ENCODE measurements at regions not wholly inside any gene's neighbourhood (a gene's known extent, or its start where the extent isn't known, plus 50 kb on each side); places are given as distances from the start of the nearest gene placed in this dataset.

DNA sequence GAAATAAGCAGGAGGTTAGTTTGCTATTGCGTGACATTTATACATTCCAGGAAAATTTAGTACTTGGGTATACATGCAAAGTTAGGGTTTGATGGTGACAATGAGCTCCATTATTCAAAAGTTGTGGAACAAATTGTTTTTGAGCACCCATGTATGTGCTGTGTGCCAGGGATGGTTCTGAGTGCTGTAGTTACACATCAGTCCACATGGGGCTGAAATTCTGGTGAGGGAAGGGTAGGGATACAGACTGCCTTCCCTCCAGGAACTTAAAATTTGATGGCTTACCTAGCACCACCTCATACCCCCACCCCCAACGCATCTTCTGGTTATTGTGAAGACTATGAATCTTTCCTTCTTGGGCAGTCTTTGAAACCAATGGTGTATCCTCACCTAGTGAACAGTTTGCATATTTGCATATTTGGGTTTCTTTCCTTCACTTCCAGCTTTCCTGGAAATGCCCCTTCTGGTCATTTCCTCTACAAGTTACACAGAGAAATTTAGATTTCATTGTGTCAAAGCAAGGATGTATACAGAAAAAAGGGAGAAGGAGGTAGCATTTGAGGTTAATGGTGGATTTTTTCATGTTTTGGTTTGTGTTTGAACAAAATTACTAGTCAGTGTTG is 222.0 kb upstream of the IL12A start:
- no peaks in the 10 kb centered on the region for H3K9me3 ChIP-seq (ENCODE audit: control insufficient read depth in 2 of 2, insufficient read depth in 1 of 2, low read length in 1 of 2)
- H3K27me3 ChIP-seq (ENCODE audit: control insufficient read depth in 2 of 2, insufficient read depth in 1 of 2, low read length in 1 of 2): peaks cover 46 to 54% of the 10 kb centered on the region in 2 donors
- no peak for DNase-seq (ENCODE audit: low read depth in 6 of 9, low spot score in 9 of 9)
- H3K4me1 ChIP-seq (ENCODE audit: control insufficient read depth in 2 of 2, insufficient read depth in 2 of 2, low read length in 2 of 2): peaks cover 7 to 13% of the 10 kb centered on the region in 2 donors
- WGBS: 97% methylated on average over 2 of the region's 2 CpGs
- no peak overlapping the region for H3K27ac ChIP-seq (ENCODE audit: low read depth in 1 of 2, low read length in 1 of 2)
- no peaks in the 10 kb centered on the region for H3K36me3 ChIP-seq (ENCODE audit: control insufficient read depth in 2 of 2, insufficient read depth in 2 of 2, low read length in 1 of 2)
- no peak overlapping the region for H3K4me3 ChIP-seq (ENCODE audit: low read length in 2 of 2)

- no peak for DNase-seq (ENCODE audit: low read depth in 6 of 9, low spot score in 9 of 9)
- Histone ChIP-seq H3K36me3 (ENCODE audit: control insufficient read depth in 2 of 2, insufficient read depth in 2 of 2, low read length in 1 of 2) (no peaks in the 10 kb centered on the region), H3K9me3 (ENCODE audit: control insufficient read depth in 2 of 2, insufficient read depth in 1 of 2, low read length in 1 of 2) (no peaks in the 10 kb centered on the region), H3K27ac (ENCODE audit: low read depth in 1 of 2, low read length in 1 of 2) (no peak overlapping the region), H3K4me1 (ENCODE audit: control insufficient read depth in 2 of 2, insufficient read depth in 2 of 2, low read length in 2 of 2) (no peaks in the 10 kb centered on the region), H3K27me3 (ENCODE audit: control insufficient read depth in 2 of 2, insufficient read depth in 1 of 2, low read length in 1 of 2) (peaks cover 8 to 15% of the 10 kb centered on the region in 2 donors), H3K4me3 (ENCODE audit: low read length in 2 of 2) (no peak overlapping the region)
- 97% methylated on average over 2 of the region's 2 CpGs for WGBS
Observed at GRCh38 chr3:159770998-159771397, 217.6 kb upstream of the IL12A start.

- Histone ChIP-seq H3K27ac (ENCODE audit: low read depth in 1 of 2, low read length in 1 of 2) (no peak overlapping the region), H3K4me3 (ENCODE audit: low read length in 2 of 2) (no peak overlapping the region), H3K27me3 (ENCODE audit: control insufficient read depth in 2 of 2, insufficient read depth in 1 of 2, low read length in 1 of 2) (peaks cover 0 to 6% of the 10 kb centered on the region in 2 donors), H3K9me3 (ENCODE audit: control insufficient read depth in 2 of 2, insufficient read depth in 1 of 2, low read length in 1 of 2) (no peaks in the 10 kb centered on the region), H3K36me3 (ENCODE audit: control insufficient read depth in 2 of 2, insufficient read depth in 2 of 2, low read length in 1 of 2) (no peaks in the 10 kb centered on the region), H3K4me1 (ENCODE audit: control insufficient read depth in 2 of 2, insufficient read depth in 2 of 2, low read length in 2 of 2) (no peaks in the 10 kb centered on the region)
- 98% methylated on average over 11 of the region's 11 CpGs for WGBS
- no peak for DNase-seq (ENCODE audit: low read depth in 6 of 9, low spot score in 9 of 9)
Observed at GRCh38 chr3:159771865-159772611, 216.6 kb upstream of the IL12A start.

- Histone ChIP-seq H3K4me3 (ENCODE audit: low read length in 2 of 2) (no peak overlapping the region), H3K4me1 (ENCODE audit: control insufficient read depth in 2 of 2, insufficient read depth in 2 of 2, low read length in 2 of 2) (no peaks in the 10 kb centered on the region), H3K27ac (ENCODE audit: low read depth in 1 of 2, low read length in 1 of 2) (no peak overlapping the region), H3K27me3 (ENCODE audit: control insufficient read depth in 2 of 2, insufficient read depth in 1 of 2, low read length in 1 of 2) (peaks cover 0 to 4% of the 10 kb centered on the region in 2 donors), H3K9me3 (ENCODE audit: control insufficient read depth in 2 of 2, insufficient read depth in 1 of 2, low read length in 1 of 2) (no peaks in the 10 kb centered on the region), H3K36me3 (ENCODE audit: control insufficient read depth in 2 of 2, insufficient read depth in 2 of 2, low read length in 1 of 2) (no peaks in the 10 kb centered on the region)
- WGBS: 96% methylated on average over 3 of the region's 3 CpGs
- no peak for DNase-seq (ENCODE audit: low read depth in 6 of 9, low spot score in 9 of 9)
Observed at GRCh38 chr3:159773706-159774105, 214.9 kb upstream of the IL12A start.

DNA sequence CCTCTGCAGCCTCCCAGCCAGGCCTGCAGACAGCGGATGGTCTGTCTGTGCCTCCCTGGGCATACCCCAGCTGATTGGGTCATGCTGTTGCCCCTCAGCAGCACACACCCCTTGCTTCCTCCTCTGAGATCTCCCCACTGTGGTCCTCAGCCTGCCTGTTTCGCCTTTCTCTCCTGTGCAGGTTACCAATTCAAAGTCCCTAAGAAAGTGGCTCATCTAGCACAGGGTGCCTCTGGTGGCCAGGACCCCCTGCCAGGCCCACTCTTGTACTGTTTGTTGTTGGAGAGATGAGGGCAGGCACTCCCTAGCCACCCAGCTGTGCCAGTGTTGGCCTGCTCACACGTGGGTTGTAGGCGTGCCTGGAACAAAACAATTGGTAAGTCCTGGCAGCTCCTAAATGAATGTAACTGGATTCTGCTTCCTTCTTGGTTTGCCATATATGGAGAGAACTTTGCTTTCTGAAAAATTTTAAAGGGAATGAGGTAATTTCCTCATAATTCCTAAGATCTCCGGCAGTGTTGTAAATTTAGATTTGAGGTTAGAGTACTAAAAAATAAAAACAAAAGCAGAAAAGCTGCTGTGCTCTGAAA is 213.2 kb upstream of the IL12A start:
- Histone ChIP-seq H3K4me3 (ENCODE audit: low read length in 2 of 2) (no peak overlapping the region), H3K27ac (ENCODE audit: low read depth in 1 of 2, low read length in 1 of 2) (no peak overlapping the region), H3K27me3 (ENCODE audit: control insufficient read depth in 2 of 2, insufficient read depth in 1 of 2, low read length in 1 of 2) (peaks cover 0 to 4% of the 10 kb centered on the region in 2 donors), H3K36me3 (ENCODE audit: control insufficient read depth in 2 of 2, insufficient read depth in 2 of 2, low read length in 1 of 2) (no peaks in the 10 kb centered on the region), H3K4me1 (ENCODE audit: control insufficient read depth in 2 of 2, insufficient read depth in 2 of 2, low read length in 2 of 2) (no peaks in the 10 kb centered on the region), H3K9me3 (ENCODE audit: control insufficient read depth in 2 of 2, insufficient read depth in 1 of 2, low read length in 1 of 2) (no peaks in the 10 kb centered on the region)
- 80% methylated on average over 5 of the region's 5 CpGs for WGBS
- no peak for DNase-seq (ENCODE audit: low read depth in 6 of 9, low spot score in 9 of 9)

DNA sequence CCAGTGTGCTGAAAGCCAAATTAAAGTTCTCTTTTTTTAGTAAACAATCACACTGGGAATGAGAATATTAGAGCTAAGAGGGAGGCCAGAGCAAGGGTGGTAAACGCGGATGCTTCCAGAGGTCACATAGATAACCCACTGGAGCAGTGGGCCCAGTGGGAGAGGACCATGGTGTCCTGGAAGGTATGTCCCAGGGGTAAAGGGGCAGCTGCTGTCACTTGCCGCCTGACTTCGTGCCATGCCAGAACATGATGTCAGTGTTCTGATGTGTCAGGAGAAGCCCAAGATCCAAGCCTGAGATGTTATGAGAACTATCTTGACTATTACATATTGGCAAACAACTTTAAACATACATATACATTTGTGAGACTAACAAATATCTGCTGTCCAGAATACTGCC is 211.9 kb upstream of the IL12A start:
- no peak overlapping the region for H3K27ac ChIP-seq (ENCODE audit: low read depth in 1 of 2, low read length in 1 of 2)
- H3K36me3 ChIP-seq (ENCODE audit: control insufficient read depth in 2 of 2, insufficient read depth in 2 of 2, low read length in 1 of 2): no peaks in the 10 kb centered on the region
- H3K9me3 ChIP-seq (ENCODE audit: control insufficient read depth in 2 of 2, insufficient read depth in 1 of 2, low read length in 1 of 2): no peaks in the 10 kb centered on the region

GRCh38 chr3:159779883-159780282 is 208.8 kb upstream of the IL12A start:
- WGBS: 96% methylated on average over 6 of the region's 6 CpGs
- no peak for DNase-seq (ENCODE audit: low read depth in 6 of 9, low spot score in 9 of 9)
- no peak overlapping the region for H3K27ac ChIP-seq (ENCODE audit: low read depth in 1 of 2, low read length in 1 of 2)

More for the DNA sequence above, 211.9 kb upstream of the IL12A start:
- no peaks in the 10 kb centered on the region for H3K4me1 ChIP-seq (ENCODE audit: control insufficient read depth in 2 of 2, insufficient read depth in 2 of 2, low read length in 2 of 2)
- no peak overlapping the region for H3K4me3 ChIP-seq (ENCODE audit: low read length in 2 of 2)
- DNase-seq (ENCODE audit: low read depth in 6 of 9, low spot score in 9 of 9): no peak
- peaks cover 0 to 4% of the 10 kb centered on the region in 2 donors for H3K27me3 ChIP-seq (ENCODE audit: control insufficient read depth in 2 of 2, insufficient read depth in 1 of 2, low read length in 1 of 2)
- WGBS: 99% methylated on average over 4 of the region's 4 CpGs

GRCh38 chr3:159781867-159782266 is 206.8 kb upstream of the IL12A start:
- Histone ChIP-seq H3K36me3 (ENCODE audit: control insufficient read depth in 2 of 2, insufficient read depth in 2 of 2, low read length in 1 of 2) (no peaks in the 10 kb centered on the region), H3K4me1 (ENCODE audit: control insufficient read depth in 2 of 2, insufficient read depth in 2 of 2, low read length in 2 of 2) (no peaks in the 10 kb centered on the region), H3K27ac (ENCODE audit: low read depth in 1 of 2, low read length in 1 of 2) (no peak overlapping the region), H3K4me3 (ENCODE audit: low read length in 2 of 2) (no peak overlapping the region), H3K27me3 (ENCODE audit: control insufficient read depth in 2 of 2, insufficient read depth in 1 of 2, low read length in 1 of 2) (no peaks in the 10 kb centered on the region), H3K9me3 (ENCODE audit: control insufficient read depth in 2 of 2, insufficient read depth in 1 of 2, low read length in 1 of 2) (no peaks in the 10 kb centered on the region)
- no peak for DNase-seq (ENCODE audit: low read depth in 6 of 9, low spot score in 9 of 9)
- WGBS: 98% methylated on average over 2 of the region's 2 CpGs

More at GRCh38 chr3:159779883-159780282, 208.8 kb upstream of the IL12A start:
- H3K27me3 ChIP-seq (ENCODE audit: control insufficient read depth in 2 of 2, insufficient read depth in 1 of 2, low read length in 1 of 2): peaks cover 0 to 4% of the 10 kb centered on the region in 2 donors
- no peak overlapping the region for H3K4me3 ChIP-seq (ENCODE audit: low read length in 2 of 2)
- no peaks in the 10 kb centered on the region for H3K36me3 ChIP-seq (ENCODE audit: control insufficient read depth in 2 of 2, insufficient read depth in 2 of 2, low read length in 1 of 2)
- H3K9me3 ChIP-seq (ENCODE audit: control insufficient read depth in 2 of 2, insufficient read depth in 1 of 2, low read length in 1 of 2): no peaks in the 10 kb centered on the region
- H3K4me1 ChIP-seq (ENCODE audit: control insufficient read depth in 2 of 2, insufficient read depth in 2 of 2, low read length in 2 of 2): no peaks in the 10 kb centered on the region

DNA sequence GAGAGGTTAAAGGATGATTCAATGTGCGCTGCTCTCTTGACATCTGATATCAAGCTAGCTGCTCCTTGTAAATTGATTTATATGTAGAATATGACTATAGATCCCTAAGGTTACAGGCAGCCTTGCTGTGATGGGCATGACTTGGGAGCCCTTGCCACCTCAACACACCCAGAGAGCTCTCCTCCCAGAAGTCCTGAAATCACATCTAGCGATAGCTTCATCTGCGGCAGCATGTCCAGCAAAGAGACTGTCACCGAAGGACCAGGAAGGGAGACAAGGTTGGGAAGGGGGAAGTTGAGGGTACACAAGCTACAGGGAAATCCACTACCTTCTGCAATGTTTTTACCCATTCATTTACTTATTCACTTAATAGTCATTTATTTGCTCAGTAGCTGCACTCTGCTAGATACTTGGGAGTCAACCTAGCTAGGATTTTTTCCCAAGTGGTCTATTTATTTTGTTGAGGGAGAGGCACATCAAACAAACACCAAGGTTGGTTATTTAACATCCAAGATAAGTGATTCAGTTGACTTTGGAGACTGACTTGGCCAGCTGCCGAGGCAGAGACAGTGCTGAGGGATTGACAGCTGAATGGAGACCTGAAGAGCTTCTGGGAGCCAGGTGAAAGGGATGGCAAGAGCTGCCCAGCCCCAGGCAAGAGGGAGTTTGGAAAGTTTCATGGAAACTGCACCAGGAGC is 205.8 kb upstream of the IL12A start:
- no peak for DNase-seq (ENCODE audit: low read depth in 6 of 9, low spot score in 9 of 9)
- 97% methylated on average over 5 of the region's 5 CpGs for WGBS
- Histone ChIP-seq H3K4me3 (ENCODE audit: low read length in 2 of 2) (no peak overlapping the region), H3K27me3 (ENCODE audit: control insufficient read depth in 2 of 2, insufficient read depth in 1 of 2, low read length in 1 of 2) (no peaks in the 10 kb centered on the region), H3K4me1 (ENCODE audit: control insufficient read depth in 2 of 2, insufficient read depth in 2 of 2, low read length in 2 of 2) (no peaks in the 10 kb centered on the region), H3K36me3 (ENCODE audit: control insufficient read depth in 2 of 2, insufficient read depth in 2 of 2, low read length in 1 of 2) (no peaks in the 10 kb centered on the region), H3K9me3 (ENCODE audit: control insufficient read depth in 2 of 2, insufficient read depth in 1 of 2, low read length in 1 of 2) (no peaks in the 10 kb centered on the region), H3K27ac (ENCODE audit: low read depth in 1 of 2, low read length in 1 of 2) (no peak overlapping the region)

All from thymus (tissue), 11 donors.